NT2/D1 (cell line): ENCODE measurements at regions not wholly inside any gene's neighbourhood (a gene's known extent, or its start where the extent isn't known, plus 50 kb on each side); places are given as distances from the start of the nearest gene placed in this dataset.

Source experiments
- YY1 ChIP-seq: IDR thresholded peaks from 2 replicates; pipeline ENCODE4 v1.6.1; 2011; ENCODE audit not compliant: insufficient read length, insufficient read depth
- ZNF274 ChIP-seq: IDR thresholded peaks from 2 replicates; pipeline ENCODE4 v1.6.1; 2011; ENCODE audit warnings: mild to moderate bottlenecking, low read depth, low read length

GRCh38 chr15:49706805-49707204, 86.0 kb downstream of the DTWD1 start:
- TF ChIP-seq YY1 (no peak), ZNF274 (no peak)
